Fibroblast of the aortic adventitia (primary cell): ENCODE measurements at regions not wholly inside any gene's neighbourhood (a gene's known extent, or its start where the extent isn't known, plus 50 kb on each side); places are given as distances from the start of the nearest gene placed in this dataset.

Experiments used
- DNase-seq: peaks from one replicate; pipeline ENCODE4 v3.0.0-alpha.2; 2010; ENCODE audit warnings: low read depth
- H3K4me3 ChIP-seq: 2 replicates; pipeline ENCODE4 v1.5.1; 2011; ENCODE audit warnings: low read depth, mild to moderate bottlenecking, control low read depth, low read length, moderate library complexity
- TF ChIP-seq, protein P1 (sequence below): IDR thresholded peaks from 2 replicates; pipeline ENCODE4 v1.5.1; 2011; ENCODE audit warnings: mild to moderate bottlenecking, low read length, control low read depth, inconsistent platforms; ENCODE audit not compliant: insufficient read depth

DNA sequence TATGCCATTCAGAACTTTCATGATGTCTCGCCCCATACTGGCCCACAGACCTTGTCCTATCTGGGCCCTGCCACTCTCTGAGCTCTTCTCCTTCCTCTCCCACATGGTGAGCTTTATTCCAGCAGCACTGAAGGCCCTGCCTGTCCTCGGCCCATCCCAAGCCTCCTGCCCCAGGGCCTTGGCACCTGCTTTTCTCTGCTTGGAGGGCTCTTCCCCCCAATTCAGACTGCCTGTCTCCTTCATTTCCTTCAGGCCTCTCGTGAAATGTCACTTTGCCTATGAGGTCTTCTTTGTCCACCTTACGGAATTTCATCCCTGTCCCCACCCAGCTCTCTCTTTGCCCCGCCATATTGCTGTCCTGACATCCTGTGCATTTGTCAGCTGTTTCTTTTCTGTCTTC, 191.7 kb upstream of the POU3F1 start:
- H3K4me3 ChIP-seq = no peak overlapping the region
- no peak for DNase-seq
- TF ChIP-seq, protein P1, sequence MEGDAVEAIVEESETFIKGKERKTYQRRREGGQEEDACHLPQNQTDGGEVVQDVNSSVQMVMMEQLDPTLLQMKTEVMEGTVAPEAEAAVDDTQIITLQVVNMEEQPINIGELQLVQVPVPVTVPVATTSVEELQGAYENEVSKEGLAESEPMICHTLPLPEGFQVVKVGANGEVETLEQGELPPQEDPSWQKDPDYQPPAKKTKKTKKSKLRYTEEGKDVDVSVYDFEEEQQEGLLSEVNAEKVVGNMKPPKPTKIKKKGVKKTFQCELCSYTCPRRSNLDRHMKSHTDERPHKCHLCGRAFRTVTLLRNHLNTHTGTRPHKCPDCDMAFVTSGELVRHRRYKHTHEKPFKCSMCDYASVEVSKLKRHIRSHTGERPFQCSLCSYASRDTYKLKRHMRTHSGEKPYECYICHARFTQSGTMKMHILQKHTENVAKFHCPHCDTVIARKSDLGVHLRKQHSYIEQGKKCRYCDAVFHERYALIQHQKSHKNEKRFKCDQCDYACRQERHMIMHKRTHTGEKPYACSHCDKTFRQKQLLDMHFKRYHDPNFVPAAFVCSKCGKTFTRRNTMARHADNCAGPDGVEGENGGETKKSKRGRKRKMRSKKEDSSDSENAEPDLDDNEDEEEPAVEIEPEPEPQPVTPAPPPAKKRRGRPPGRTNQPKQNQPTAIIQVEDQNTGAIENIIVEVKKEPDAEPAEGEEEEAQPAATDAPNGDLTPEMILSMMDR = no peak

DNA sequence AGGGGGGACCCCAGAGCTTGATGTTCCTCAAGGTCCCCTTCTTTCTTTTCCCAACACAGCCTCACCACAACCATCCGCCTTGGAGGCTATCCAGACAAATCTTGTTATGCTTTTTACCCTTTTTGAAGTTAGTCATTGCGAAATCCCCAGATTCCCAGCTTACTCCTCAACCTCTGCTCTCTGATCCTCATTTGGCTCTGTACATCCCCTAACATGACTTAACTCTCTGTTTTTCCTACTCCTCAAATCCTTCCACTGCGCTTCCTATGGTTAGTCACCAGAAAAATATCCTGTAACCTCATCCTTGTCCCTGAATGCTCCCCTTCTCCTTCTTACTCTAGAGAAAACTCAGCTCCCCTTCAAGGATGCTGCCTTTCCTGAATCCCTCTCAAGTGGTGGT, 189.1 kb upstream of the POU3F1 start:
- peak; percentile 4 for DNase-seq
- TF ChIP-seq, protein P1 = no peak
- no peak overlapping the region for H3K4me3 ChIP-seq

DNA sequence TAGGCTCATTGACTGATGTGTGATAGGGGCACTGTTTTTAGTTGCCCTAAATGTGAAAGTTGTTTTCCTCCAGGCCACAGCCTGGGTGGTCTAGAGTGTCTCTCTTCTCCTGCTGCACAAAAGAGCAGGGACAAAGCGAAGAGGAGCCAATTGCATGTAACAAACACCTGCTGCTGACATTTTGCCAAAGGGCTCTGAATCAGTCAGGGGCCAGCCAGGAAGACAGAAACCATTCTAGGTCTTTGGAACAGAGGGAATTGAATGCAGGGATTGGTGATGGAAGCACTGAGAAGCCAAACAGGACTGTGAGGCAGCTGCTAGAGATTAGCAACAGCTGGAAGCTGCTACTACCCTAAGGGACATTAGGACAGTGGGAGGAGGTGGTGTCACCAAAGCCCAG, 185.3 kb upstream of the POU3F1 start:
- DNase-seq = no peak
- no peak overlapping the region for H3K4me3 ChIP-seq
- TF ChIP-seq, protein P1 = no peak

DNA sequence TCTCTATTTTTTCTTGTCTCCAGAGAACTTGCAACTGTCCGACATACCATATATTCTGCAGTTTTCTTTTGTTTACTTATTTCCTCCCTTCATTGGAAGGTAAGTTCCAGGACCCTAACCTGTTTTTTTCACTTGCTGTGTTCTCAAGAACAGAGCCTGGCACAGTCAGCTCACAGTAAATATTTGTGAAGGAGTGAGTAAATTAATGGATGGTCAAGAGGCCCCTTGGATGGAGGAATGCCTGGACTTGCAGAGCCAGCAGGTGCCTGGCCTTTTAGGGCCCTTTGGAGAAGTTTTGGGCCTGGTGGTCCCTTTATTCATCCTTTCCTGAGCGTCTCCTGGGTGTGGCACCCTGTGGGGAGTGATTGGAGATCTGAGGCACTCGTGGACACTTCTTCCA, 182.1 kb upstream of the POU3F1 start:
- TF ChIP-seq, protein P1 = no peak
- DNase-seq = no peak
- H3K4me3 ChIP-seq = no peak overlapping the region

DNA sequence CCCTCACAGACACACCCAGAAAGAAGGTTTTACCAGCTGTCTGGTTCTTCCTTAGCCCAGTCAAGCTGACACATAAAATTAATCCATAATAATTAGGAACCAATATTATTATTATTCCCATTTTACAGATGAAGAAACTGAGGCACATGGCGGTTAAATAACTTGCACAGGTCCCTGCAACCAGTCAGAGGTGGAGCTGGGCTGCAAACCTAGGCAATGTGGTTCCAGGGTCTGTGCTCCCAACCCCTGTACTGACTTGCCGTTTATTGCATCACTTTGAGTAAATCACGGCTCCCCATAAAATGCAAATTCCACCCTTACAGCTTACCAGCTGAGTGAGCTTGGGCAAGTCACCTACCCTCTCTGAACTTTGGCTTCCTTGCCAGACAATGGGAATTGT, 179.2 kb upstream of the POU3F1 start:
- TF ChIP-seq, protein P1 = no peak

DNA sequence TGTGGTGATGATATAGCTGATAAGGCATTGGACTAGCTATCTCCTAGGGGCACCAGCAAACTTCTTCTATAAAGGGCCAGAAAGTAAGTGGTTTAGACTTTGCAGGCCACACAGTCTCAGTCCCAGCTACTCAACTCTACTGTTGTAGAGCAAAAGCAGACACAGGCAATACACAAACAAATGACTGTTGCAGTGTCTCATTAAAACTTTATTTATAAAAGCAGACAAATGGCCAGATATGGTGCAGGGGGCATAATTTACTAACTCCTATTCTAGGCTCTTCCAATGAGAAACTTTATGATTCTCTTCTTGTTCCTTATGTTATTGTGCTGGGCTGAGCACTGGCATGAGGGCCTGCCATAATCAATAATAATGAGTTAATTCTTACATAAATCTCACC, 176.8 kb upstream of the POU3F1 start:
- no peak overlapping the region for H3K4me3 ChIP-seq
- TF ChIP-seq, protein P1 = no peak
- no peak for DNase-seq

More for the DNA sequence above, 179.2 kb upstream of the POU3F1 start:
- H3K4me3 ChIP-seq = no peak overlapping the region
- no peak for DNase-seq

DNA sequence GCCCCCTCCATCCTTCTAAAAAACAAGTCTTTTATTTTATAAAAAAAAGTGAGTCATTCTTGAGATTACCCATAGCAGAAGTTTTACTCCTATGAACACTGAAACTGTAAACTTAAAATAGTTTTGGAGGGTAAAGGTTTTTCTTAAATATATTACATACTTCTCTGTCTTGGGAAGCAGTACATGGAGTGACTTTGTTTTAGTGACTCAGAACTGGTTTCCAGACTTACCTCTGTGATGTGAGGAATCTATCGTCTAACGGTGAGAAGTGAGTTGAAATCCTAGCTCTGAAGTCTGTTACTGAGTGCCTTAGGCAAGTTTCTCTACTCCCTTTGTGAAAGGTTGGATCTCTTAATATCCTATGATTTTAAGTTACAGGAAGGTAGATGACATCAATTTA, 176.3 kb upstream of the POU3F1 start:
- TF ChIP-seq, protein P1 = no peak
- no peak for DNase-seq
- no peak overlapping the region for H3K4me3 ChIP-seq
